HG02973 (cell line): ENCODE measurements at regions not wholly inside any gene's neighbourhood (a gene's known extent, or its start where the extent isn't known, plus 50 kb on each side); places are given as distances from the start of the nearest gene placed in this dataset.
"Not testable (repeated sequence)": the region's sequence is repeated elsewhere in the genome, so short reads cannot be mapped to it uniquely, and the experiment has no call there.

Source experiments
- ATAC-seq: cut with Tn5 transposase; IDR thresholded peaks from one replicate; pipeline ENCODE4 v1.9.1; 2021; ENCODE audit warnings: moderate library complexity; ENCODE audit not compliant: unreplicated experiment

DNA sequence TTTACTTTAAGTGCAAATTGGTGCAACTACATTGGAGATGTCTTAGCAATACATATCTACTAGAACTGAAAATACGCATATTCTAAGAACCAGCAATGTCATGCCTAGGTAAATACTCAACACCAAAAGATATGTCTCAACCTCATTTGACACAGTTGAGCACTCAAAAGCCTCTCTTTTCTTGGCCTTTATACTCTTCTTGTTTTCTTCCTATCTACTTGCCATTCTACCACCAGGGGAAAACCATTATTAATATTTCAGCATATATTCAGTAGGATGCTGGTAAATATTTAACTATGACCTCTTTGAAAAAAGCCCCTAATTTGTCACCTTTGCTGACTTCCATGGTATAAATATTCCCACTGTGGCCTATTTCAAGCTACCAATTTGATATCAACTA lies 443.8 kb downstream of the LRRC70 start:
- ATAC-seq = no peak

DNA sequence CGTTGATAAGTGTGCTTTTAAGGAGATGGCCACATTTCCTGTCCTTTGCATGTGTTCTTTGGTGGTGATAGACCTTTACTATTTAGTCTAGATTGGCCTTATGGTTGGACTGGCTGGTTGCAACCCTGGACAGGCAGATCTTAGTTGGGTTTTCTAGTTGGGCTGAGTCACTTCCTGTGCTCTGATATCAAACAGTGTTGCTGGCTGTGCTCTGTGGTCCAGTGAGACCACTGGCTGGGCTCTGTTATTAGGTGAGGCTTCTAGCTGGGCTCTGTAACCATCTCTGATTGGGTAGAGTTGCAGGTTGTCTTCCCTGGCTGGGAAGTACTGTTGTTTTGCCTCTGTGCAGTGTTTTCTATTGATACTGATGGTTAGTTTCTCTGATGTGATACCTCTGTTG lies 432.5 kb downstream of the LRRC70 start:
- ATAC-seq = no peak

DNA sequence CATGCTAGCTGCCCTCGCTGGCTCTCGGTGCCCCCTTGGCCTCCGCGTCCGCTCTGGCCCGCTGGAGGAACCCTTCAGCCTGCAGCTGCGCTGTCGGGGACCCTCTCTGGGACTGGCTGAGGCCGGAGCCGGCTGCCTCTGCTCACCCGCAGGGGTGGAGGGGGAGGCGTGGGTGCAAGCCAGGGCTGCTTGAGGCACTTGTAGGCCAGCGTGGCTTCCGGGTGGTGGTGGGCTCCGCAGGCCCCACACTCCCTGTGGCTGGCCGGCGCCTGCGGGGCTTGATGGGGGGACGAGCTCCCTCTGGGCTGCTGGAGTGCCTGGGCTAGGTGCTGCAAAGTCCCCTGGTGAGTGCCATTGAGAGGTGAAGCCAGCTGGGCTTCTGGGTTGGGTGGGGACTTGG lies 429.6 kb downstream of the LRRC70 start:
- ATAC-seq = no peak

DNA sequence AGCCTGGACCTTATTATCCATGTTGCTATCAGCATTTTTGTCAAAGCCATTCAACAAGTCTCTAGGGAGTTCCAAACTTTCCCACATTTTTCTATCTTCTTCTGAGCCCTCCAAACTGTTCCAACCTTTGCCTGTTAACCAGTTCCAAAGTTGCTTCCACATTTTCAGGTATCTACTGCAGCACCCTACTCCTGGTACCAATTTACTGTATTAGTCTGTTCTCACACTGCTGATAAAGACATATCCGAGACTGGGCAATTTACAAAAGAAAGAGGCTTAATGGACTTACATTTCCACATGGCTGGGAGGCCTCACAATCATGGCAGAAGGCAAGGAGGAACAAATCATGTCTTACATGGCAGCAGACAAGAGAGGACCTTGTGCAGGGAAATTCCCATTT lies 416.2 kb downstream of the LRRC70 start:
- not testable (repeated sequence) for ATAC-seq

DNA sequence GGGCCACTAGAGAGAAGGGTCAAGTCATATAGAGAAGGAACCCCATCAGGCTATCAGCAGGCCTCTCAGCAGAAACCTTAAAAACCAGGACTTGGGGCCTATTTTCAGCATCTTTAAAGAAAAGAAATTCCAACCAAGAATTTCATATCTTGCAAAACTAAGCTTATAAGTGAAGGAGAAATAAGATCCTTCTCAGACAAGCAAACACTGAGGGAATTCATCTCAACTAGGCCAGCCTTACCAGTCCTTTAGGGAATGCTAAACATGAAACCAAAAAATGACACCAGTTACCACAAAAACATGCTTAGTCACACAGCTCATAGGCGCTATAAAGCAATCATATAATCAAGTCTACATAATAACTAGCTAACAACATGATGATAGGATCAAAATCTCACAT lies 407.1 kb downstream of the LRRC70 start:
- no peak for ATAC-seq

DNA sequence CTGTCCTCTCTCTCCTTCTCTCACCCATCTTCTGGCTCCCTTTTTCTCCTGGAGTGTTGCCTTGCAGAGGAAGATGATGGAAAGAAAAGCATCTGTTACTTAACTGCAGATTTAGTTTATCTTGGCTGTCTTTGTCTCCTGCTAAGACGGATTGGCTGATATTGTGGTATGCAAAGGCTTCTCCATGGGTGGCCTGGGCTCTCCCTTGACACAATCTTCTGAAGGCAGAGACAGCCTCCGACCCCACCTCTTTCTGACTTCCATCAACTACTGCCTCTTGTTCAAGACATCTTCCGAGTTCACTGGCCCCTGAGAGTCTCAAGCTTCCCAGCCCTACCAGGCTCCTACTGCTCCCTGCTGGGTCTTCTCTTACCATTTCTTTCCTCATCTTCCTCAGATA lies 403.7 kb downstream of the LRRC70 start:
- ATAC-seq = no peak

DNA sequence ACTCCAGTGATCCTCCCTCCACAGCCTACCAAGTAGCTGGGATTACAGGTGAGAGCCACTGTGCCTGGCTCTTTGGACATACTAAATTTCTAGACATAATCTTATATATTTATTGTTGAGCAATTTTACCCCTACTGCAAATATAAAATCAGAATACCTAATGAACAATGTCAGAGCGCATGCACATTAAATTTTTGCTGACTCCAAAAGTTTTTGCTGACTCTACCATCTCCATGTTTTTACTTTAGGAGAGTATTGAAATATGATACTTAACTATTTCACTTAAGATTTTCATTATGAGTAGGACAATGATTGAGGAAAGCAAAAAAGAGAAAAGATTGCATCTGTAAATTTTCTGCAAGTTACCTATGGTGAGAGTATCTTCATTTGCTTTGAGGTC lies 402.3 kb downstream of the LRRC70 start:
- ATAC-seq = no peak

DNA sequence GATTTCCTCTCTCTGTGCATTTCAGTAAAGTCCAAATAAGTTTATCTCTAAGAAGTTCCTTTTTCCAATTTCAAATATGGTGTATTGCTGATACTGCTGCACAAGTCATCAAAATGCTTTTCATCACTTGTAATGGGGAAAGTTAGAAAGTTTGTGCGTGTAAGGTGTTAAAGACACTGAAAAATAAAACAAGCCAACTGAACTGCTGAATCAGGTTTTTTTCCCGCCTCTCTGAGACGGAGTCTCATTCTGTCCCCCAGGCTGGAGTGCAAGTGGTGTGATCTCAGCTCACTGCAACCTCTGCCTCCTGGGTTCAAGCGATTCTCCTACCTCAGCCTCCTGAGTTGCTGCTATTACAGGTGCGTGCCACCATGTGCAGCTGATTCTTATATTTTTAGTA lies 400.9 kb downstream of the LRRC70 start:
- no peak for ATAC-seq

DNA sequence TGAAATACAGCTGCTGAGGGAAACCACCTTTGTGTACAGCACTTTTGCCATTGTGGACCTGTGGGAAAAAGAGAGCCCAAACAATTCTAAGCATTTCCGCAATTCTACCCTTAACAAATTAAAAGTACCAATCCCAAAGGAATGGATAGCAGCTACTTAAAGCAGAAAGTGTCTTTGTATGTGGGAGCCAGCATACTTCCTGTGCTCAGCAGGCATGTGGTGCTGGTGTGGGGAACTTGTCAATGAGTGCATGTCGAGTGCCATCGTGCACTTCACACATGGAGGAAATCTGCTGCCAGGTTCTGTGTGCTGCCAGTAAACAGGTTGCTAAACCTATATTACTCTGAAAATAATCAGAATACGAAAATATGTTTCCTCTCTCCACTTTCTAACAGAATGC lies 399.0 kb downstream of the LRRC70 start:
- no peak for ATAC-seq

DNA sequence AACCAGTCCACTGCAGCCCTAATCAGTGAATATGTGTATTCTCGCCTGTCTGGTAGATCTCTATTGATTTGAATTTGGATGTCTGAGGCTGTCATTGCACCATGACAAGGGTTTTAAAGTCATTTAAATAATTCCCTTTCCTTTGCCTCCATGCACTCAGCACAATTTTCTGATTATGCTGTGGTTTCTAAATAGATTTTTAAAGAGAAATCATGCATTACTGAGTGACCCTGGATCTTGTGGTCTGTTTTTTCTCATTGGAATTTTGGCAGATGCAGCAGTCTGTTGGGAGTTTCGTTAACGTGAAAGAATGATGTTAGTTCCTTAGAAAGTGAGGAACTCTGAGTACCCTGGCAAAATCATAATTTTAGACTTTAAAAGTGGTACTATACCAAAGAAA lies 396.0 kb downstream of the LRRC70 start:
- no peak for ATAC-seq

DNA sequence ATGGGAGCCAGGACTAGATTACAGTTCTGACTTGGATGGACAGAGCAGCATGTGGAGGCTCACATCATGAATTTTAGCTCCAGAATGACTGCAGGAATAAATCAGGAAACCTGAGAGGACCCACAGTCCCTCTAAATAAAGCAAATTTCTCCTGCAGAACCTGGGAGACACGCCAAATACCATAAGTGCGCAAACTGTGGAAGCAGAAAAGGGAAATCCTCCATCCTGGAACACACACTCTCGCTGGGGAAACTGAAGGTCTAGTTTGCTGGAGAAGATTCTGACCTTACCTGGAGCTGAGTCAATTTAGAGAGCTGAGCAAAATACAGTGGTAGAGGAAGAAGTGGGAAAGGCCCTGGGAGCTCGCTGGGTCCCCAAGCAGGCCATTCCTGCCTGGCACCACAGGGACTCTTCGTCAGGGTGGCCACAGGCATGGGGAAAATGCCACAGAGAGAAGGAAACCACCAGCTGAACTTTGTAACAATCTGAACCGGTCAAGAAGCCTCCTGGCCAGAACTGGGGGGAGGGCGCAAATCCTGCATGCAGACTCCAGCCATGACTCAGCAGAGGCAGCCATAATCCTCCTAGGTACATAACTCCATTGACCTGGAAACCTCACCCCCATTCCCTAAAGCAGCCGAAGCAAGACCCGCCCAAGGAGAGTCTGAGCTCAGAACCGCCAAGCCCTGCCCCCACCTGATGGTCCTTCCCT lies 390.9 kb downstream of the LRRC70 start:
- no peak for ATAC-seq

DNA sequence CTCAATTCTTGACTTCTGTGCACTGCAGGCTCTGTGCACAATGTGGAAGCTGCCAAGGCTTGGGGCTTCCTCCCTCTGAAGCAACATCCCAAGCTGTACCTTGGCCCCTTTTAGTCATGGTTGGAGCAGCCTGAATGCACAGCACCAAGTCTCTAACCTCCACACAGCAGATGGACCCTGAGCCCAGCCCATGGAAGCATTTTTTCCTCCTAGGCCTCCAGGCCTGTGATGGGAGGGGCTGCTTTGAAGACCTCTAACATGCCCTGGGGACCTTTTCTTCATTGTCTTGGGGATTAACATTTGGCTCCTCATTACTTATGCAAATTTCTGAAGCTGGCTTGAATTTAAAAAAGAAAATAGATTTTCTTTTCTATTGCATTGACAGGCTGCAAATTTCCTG lies 385.8 kb downstream of the LRRC70 start:
- no peak for ATAC-seq

DNA sequence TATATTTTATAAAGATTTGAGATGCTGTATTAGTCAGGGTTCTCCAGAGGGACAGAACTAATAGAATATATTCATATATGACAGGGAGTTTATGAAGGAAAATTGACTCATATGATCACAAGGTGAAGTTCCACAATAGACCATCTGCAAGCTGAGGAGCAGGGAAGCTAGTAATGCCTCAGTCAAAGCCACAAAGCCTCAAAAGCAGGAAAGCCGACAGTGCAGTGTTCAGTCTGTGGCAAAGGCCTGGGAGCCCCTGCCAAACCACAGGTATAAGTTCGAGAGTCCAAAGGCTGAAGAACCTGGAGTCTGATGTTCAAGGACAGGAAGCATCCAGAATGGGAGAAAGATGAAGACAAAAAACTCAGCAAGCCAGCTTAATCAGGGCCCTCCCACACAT lies 382.2 kb downstream of the LRRC70 start:
- ATAC-seq = no peak

DNA sequence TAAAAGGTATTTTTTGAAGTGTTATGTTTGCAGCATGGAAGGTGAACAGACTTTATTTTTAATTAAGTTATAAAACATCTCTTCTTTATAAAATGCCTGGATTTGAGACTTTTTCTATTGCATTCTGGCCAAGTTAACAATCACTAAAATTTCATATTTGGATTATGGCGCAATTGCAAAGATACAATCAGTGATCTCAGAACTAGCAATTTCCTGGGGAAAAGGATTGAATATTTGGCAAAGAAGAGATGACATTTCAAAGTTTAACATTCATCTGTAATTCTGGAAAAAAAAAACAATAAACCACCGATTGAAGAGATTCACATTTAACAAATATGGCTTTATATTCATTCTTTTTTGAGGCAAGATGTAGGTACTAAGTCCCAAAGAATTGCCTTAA lies 378.0 kb downstream of the LRRC70 start:
- no peak for ATAC-seq

DNA sequence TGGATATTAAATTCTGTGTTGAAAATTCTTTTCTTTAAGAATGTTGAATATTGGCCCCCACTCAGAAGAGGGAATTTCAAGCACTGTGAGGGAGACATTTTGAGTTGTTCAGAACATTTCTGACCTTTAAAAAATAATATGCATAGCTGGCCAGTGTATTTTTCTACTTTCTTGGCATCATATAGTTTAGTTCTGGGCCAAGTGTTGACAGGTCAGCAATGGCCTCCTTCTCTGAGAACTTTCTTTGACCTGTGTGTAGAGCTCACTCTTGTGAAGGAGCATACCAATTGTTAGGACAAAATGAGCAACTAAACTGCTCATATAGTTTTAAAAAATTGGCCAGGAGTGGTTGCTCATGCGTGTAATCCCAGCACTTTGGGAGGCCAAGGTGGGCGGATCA lies 376.0 kb downstream of the LRRC70 start:
- ATAC-seq = no peak

DNA sequence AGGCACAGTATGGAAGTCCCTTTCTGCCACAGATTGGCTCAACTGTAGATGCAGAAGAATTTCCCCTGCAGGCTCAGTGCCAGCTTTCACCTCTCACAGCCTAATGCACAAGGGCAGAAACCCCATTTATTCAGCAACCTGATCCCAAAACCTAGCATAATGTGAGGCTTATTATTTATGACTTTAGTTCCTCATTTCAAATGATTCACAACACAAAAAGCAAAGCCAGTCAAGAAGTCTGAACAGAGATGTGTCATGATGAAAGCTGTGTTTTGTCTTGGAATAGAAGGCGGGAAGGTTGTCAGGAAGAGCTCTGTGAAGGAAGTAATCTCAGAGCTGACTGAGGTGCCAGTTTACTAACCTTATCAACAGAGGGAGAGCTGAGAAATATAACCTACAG lies 369.7 kb downstream of the LRRC70 start:
- ATAC-seq = no peak

DNA sequence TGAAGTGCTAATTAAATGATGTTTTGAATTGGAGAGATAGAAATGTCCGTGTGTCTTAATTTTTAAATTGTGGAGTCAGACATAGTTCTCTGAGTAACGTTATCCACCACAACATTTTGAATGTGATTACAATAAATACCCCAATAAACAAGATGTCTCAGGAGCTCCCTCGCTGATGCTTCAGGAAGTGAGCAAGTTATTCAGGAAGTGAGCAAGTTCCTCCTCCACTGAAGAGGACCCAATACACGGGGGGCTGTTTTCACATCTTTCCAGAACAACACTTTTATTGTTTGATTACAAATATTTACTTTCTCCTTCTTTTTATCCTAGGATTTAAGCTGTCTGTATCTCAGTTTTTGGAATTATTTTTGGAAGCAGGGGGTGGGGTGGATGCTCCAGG lies 363.8 kb downstream of the LRRC70 start:
- ATAC-seq = no peak

DNA sequence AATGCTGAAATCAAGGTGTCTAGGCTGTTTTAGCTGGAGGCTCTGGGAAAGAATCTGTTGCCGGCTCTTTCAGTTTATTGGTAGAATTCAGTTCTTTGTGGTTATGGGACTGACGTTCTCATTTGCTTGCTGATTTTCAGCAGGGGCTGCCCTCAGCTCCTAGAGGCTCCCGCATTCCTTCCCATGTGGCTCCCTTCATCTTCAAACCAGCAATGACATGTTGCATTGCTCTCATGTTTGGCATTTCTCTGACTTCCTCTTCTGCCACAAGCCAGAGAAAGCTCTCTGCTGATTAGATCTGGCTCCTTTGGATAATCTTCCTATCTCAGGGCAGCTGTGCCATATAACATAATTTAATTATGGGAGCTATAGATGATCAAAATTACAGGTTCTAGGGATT lies 360.3 kb downstream of the LRRC70 start:
- ATAC-seq = no peak

DNA sequence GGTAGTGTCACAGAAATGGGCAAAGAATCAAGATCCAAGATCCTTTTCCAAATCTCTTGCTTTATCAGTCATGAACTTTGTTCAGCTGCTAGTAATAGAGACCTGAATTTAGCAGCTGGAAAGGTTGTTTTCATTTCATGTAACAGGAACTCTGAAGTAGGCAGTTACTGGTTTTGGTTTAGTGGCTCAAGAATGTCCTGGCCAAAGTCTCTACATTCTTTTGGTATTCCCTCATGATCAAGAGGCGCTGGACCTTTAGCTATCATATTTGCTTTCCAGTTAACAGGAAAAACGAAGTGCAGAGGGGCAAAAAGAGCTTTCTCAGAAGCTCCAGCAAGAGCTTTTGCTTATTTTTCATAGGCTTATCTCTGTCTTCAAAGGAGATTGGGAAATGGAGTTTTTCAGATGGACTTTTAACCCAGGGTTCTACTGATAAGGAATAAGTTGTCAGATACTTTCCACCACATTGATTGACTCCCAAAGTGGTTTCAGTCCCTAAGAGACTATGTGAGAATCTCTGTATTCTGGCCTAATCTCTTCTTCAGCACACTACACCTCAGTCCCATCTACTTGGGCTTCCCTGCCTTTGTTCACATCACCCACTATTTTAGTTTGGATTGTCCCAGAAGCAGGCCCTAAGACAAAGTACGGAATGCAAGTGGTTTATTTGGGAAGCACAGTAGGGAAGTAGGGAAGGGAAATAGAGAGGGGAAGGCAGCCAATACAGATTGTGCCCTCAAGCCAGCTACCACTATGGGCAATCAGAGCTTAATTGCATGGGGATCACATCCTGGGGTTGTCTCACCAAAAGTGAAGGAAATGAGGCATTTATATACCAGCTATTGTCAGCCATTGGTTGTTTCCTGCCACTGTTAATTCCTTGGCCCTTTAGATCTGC lies 359.3 kb downstream of the LRRC70 start:
- no peak for ATAC-seq

DNA sequence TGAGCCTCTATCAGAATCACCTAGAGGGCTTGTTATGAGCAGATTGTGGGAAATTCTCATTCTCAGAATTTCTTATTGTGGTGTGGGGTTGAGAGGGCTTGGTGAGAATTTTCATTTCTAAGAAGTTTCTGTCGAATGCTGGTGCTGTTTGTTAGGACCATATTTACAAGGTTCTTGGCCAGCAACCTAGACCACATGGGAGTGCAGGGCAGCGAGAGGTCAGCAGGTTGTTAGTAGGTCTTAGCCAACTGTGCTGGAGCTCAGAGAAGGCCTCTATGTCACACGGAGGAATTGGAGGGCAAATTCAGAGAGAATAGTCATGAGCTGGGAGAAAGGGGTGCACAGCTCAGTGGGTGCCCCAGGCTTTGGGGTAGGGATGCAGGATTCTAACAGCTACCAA lies 357.0 kb downstream of the LRRC70 start:
- ATAC-seq = no peak

DNA sequence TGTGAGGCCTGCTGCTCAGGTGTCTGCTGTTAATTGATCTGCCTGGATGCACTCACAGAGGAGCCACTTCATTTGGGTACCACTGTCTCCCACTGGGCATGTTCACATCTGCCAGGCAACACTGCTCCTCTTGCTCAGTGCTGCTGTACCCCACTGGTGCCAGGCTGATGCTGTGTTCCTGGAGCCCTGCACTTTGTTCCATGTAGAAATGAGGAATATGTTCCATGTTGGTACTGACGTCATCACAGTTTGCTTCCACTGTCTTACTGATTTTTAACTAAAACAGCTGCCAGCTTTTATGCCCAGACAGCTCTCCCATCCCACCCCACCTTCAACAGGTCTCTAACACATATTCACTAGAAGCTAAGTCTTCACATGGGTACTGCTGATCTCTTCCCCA lies 355.7 kb downstream of the LRRC70 start:
- ATAC-seq = no peak

DNA sequence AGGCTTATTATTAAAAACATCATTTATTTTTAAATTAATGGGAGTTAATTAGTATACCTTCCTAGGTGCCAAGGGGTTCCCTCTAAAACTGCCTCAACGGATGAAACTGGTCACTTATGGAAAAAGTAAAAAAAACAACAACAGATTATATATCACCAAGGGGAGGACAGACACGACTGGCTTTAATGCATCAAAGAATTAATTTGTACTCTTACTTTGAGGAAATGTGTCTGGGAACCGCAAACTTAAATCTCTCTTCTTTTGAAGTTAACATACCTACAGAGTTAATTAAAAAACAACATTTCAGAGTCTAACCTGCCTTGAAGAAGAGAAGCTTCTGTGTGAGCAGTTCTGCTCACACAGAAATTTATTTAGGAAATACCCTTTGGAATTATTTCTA lies 354.6 kb downstream of the LRRC70 start:
- no peak for ATAC-seq
